Breast epithelium (tissue), 4 donors: ENCODE measurements at regions not wholly inside any gene's neighbourhood (a gene's known extent, or its start where the extent isn't known, plus 50 kb on each side); places are given as distances from the start of the nearest gene placed in this dataset.
"Not testable (repeated sequence)": the region's sequence is repeated elsewhere in the genome, so short reads cannot be mapped to it uniquely, and the experiment has no call there.

Experiments
- DNase-seq, 2 donors: peaks; one replicate each; pipeline ENCODE4 v3.0.0-alpha.2; 2019; ENCODE audit warnings: low spot score in 2 of 2
- H3K27ac ChIP-seq, 2 donors: fragments of 200-600 bp; sonication (generic) in 1 of 2; one replicate each; pipeline ENCODE4 v1.5.1; 2016 to 2019; ENCODE audit warnings: mild to moderate bottlenecking in 1 of 2
- H3K27me3 ChIP-seq, 2 donors: fragments of 200-600 bp; sonication (generic) in 1 of 2; one replicate each; pipeline versions ENCODE4 v1.5.1 to v1.6.0; 2017 to 2019; ENCODE audit warnings: control low read depth in 1 of 2, mild to moderate bottlenecking in 1 of 2
- H3K36me3 ChIP-seq: fragments of 200-600 bp; one replicate; pipeline ENCODE4 v1.5.1; 2019
- H3K4me1 ChIP-seq, 2 donors: fragments of 200-600 bp; sonication (generic); one replicate each; pipeline ENCODE4 v1.5.1; 2016 to 2019; ENCODE audit warnings: control low read depth in 1 of 2
- H3K4me3 ChIP-seq, 3 donors: fragments of 200-600 bp; sonication (generic); 1 replicate in 2 of 3; 2 replicates in 1 of 3; pipeline ENCODE4 v1.5.1; 2016 to 2019; ENCODE audit warnings: mild to moderate bottlenecking in 3 of 3, moderate library complexity in 2 of 3
- H3K9me3 ChIP-seq, 2 donors: fragments of 200-600 bp; sonication (generic) in 1 of 2; one replicate each; pipeline ENCODE4 v1.5.1; 2016 to 2019; ENCODE audit warnings: control low read depth in 1 of 2
- CTCF ChIP-seq, 3 donors: fragments of 450-650 bp; IDR thresholded peaks; one replicate each; pipeline ENCODE4 v1.5.1; 2016 to 2017; ENCODE audit warnings: antibody characterized with exemption in 3 of 3, mild to moderate bottlenecking in 3 of 3, moderate library complexity in 3 of 3
- POLR2A ChIP-seq: fragments of 450-650 bp; IDR thresholded peaks from one replicate; pipeline ENCODE4 v1.6.1; 2016; ENCODE audit warnings: antibody characterized with exemption, mild to moderate bottlenecking, moderate library complexity
- POLR2AphosphoS5 ChIP-seq, 3 donors: sonication (generic); formaldehyde crosslinking; IDR thresholded peaks; one replicate each; pipeline ENCODE4 v1.6.1; 2017; ENCODE audit warnings: antibody characterized with exemption in 3 of 3
- intact Hi-C: fragments of 100-400 bp; cut with DNase I; formaldehyde crosslinking; loops from one replicate; pipeline ENCODE4 v1.15.1; 2023; ENCODE audit warnings: low total_unique reads

GRCh38 chr2:122706757-122707223 lies 951.3 kb downstream of the TSN start:
- no peak for DNase-seq
- no peaks in the 10 kb centered on the region for H3K4me1 ChIP-seq
- H3K36me3 ChIP-seq: no peaks in the 10 kb centered on the region
- intact Hi-C loops: no loop called here
- H3K27me3 ChIP-seq: no peaks in the 10 kb centered on the region
- H3K27ac ChIP-seq: no peak overlapping the region
- no peak overlapping the region for H3K4me3 ChIP-seq
- TF ChIP-seq CTCF (IDR thresholded peaks at IDR 0.05) (no peak), POLR2AphosphoS5 (IDR thresholded peaks at IDR 0.05) (no peak), POLR2A (no peak)
- peaks cover 0 to 2% of the 10 kb centered on the region in 2 donors for H3K9me3 ChIP-seq

- no peak for TF ChIP-seq CTCF (IDR thresholded peaks at IDR 0.05)
- TF ChIP-seq POLR2A: no peak
- no peak for TF ChIP-seq POLR2AphosphoS5 (IDR thresholded peaks at IDR 0.05)
- intact Hi-C loops: no loop called here
- Histone ChIP-seq H3K4me1 (no peaks in the 10 kb centered on the region), H3K27me3 (no peaks in the 10 kb centered on the region), H3K4me3 (no peak overlapping the region), H3K9me3 (peaks cover under 1 to 6% of the 10 kb centered on the region in 2 donors), H3K36me3 (no peaks in the 10 kb centered on the region), H3K27ac (no peak overlapping the region)
- no peak for DNase-seq
These were observed 951.9 kb downstream of the TSN start for GRCh38 chr2:122707224-122707824.

- peaks cover 6 to 13% of the 10 kb centered on the region in 2 donors for H3K9me3 ChIP-seq
- no peak overlapping the region for H3K27ac ChIP-seq
- H3K4me3 ChIP-seq: no peak overlapping the region
- H3K27me3 ChIP-seq: no peaks in the 10 kb centered on the region
- no peak for TF ChIP-seq CTCF (IDR thresholded peaks at IDR 0.05)
- TF ChIP-seq POLR2A: no peak
- TF ChIP-seq POLR2AphosphoS5 (IDR thresholded peaks at IDR 0.05): no peak
- no peak for DNase-seq
- intact Hi-C loops: no loop called here
- no peaks in the 10 kb centered on the region for H3K4me1 ChIP-seq
- H3K36me3 ChIP-seq: no peaks in the 10 kb centered on the region
These were observed 954.6 kb downstream of the TSN start for GRCh38 chr2:122710049-122710448.

DNA sequence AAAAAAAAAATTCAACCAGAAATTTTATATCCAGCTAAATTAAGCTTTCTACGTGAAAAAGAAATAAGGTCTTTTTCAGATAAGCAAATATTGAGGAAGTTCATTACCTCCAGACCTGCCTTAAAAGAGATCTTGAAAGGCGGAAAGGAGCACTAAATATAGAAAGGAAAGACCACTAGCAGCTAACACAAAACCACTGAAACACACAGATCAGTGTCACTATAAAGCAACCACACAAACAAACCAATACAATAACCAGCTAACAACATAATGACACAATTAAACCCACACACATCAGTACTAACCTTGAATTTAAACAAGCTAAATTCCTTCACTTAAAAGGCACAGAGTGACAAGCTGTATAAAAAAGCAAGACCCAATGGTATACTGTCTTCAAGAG lies 958.3 kb downstream of the TSN start:
- Histone ChIP-seq H3K4me3 (no peak overlapping the region), H3K9me3 (peaks cover 6 to 13% of the 10 kb centered on the region in 2 donors), H3K4me1 (no peaks in the 10 kb centered on the region), H3K36me3 (no peaks in the 10 kb centered on the region), H3K27me3 (no peaks in the 10 kb centered on the region), H3K27ac (no peak overlapping the region)
- TF ChIP-seq POLR2AphosphoS5 (IDR thresholded peaks at IDR 0.05) (no peak), POLR2A (no peak), CTCF (IDR thresholded peaks at IDR 0.05) (no peak)
- no peak for DNase-seq
- intact Hi-C loops: no loop called here

DNA sequence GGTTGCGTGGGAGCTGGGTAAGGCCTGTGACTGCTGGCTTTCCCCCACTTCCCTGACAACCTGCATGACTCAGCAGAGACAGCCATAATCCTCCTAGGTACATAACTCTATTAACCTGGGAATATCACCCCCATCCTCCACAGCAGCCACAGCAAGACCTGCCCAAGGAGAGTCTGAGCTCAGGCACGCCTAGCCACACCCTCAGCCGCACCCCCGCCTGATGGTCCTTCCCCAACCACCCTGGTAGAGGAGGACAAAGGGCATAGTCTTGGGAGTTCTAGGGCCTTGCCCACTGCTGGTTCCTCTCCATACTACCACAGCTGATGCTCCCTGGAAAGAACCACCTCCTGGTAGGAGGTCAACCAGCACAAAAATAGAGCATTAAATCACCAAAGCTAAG lies 965.4 kb downstream of the TSN start:
- DNase-seq, H3K27ac ChIP-seq, intact Hi-C loops, H3K27me3 ChIP-seq, H3K4me1 ChIP-seq, H3K36me3 ChIP-seq, H3K4me3 ChIP-seq, H3K9me3 ChIP-seq: not testable (repeated sequence)
